Bronchial epithelial cell (primary cell): ENCODE measurements at regions not wholly inside any gene's neighbourhood (a gene's known extent, or its start where the extent isn't known, plus 50 kb on each side); places are given as distances from the start of the nearest gene placed in this dataset.
A peak's percentile ranks its signal among the peaks of the same experiment; 100 is the strongest.

Experiments used
- DNase-seq: peaks from one replicate; pipeline ENCODE4 v3.0.0-alpha.2; 2010; ENCODE audit warnings: low read depth
- FAIRE-seq: peaks from 2 replicates; lab custom pipeline; 2011; peaks lifted over from hg19 to GRCh38; lab: Jason Lieb, UNC
- H3K27me3 ChIP-seq: 2 replicates; pipeline ENCODE4 v1.5.1; 2011; ENCODE audit warnings: low read length; ENCODE audit not compliant: control insufficient read depth, insufficient read depth
- H3K36me3 ChIP-seq: 2 replicates; pipeline ENCODE4 v1.5.1; 2011; ENCODE audit warnings: low read length; ENCODE audit not compliant: control insufficient read depth, insufficient read depth
- H3K4me3 ChIP-seq: 2 replicates; pipeline ENCODE4 v1.5.1; 2011; ENCODE audit warnings: mild to moderate bottlenecking, low read depth, low read length, control low read depth
- CTCF ChIP-seq: IDR thresholded peaks from 2 replicates; pipeline ENCODE4 v1.5.1; 2011; ENCODE audit warnings: mild to moderate bottlenecking, moderate library complexity, low read length, control low read depth, inconsistent platforms; ENCODE audit not compliant: insufficient read depth, severe bottlenecking

DNA sequence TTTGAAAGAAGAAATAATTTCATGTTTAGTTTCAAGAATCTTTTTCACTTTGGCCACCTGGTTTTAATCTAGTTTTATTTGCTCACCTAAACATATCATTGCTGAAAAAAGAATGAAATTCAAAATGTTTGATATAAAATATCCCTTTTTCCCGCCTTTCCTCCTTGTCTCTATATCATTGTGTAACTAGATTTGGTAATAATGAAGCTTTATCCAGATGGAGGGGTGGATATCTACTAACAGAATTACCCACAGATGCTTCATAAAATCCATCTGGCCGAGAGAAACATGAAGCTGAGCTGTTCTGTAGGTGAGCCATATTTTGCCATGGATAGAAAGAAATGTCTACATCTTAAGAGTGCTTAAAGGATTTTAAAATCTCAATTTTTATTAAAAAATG is 214.7 kb downstream of the ICE1 start:
- TF ChIP-seq CTCF = no peak
- Histone ChIP-seq H3K36me3 (no peaks in the 10 kb centered on the region), H3K4me3 (no peak overlapping the region), H3K27me3 (no peaks in the 10 kb centered on the region)
- DNase-seq (no peak), FAIRE-seq (no peak)

GRCh38 chr5:5634817-5635216 is 212.3 kb downstream of the ICE1 start:
- no peak for DNase-seq
- no peak overlapping the region for H3K4me3 ChIP-seq
- no peak for FAIRE-seq
- no peaks in the 10 kb centered on the region for H3K36me3 ChIP-seq
- no peaks in the 10 kb centered on the region for H3K27me3 ChIP-seq
- no peak for TF ChIP-seq CTCF

- no peaks in the 10 kb centered on the region for H3K36me3 ChIP-seq
- TF ChIP-seq CTCF = no peak
- no peak overlapping the region for H3K4me3 ChIP-seq
- DNase-seq (no peak), FAIRE-seq (no peak)
- H3K27me3 ChIP-seq = no peaks in the 10 kb centered on the region
Observed at GRCh38 chr5:5633579-5633978, 211.1 kb downstream of the ICE1 start.

DNA sequence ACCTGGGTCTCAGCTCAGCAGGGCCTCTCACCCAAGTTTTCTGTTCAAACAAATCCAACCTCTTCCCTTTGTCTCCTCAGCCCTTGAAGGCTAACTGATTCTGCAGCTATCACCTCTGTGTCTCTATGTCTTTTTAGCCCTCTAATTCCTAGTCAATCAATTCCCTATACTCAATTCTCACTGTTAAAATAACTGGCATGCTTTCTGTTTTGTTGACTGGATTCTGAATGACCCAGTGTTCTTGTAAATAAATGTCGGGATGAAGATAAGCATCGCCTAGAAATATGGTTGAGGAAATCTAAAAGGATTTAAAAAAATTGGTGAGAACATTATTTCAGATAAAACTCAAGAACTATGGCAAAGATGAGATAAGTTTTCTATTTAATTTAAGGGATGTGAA is 210.2 kb downstream of the ICE1 start:
- Histone ChIP-seq H3K4me3 (no peak overlapping the region), H3K36me3 (no peaks in the 10 kb centered on the region), H3K27me3 (no peaks in the 10 kb centered on the region)
- no peak for DNase-seq
- FAIRE-seq = no peak
- no peak for TF ChIP-seq CTCF

DNA sequence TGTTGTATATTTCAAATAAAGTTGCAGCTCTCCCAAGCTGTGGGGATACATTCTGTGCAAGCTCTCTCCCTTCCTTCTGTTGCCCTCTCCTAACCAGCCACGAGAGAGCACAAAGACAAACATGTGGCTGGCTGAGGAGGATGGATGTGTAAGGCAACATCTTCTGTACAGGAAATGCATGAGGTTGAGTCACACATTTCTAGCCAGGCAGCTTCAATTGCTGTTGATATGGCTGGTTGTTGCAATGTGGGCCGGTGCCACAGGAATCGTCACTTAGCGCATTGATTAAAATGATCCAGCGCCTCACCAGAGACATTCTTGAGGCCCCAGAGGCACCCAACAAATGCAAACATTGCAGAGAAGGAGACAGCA is 207.1 kb downstream of the ICE1 start:
- H3K4me3 ChIP-seq = no peak overlapping the region
- peak; percentile 12 for DNase-seq
- no peak for TF ChIP-seq CTCF
- FAIRE-seq = no peak
- H3K36me3 ChIP-seq = no peaks in the 10 kb centered on the region
- H3K27me3 ChIP-seq = no peaks in the 10 kb centered on the region

- DNase-seq (no peak), FAIRE-seq (no peak)
- H3K4me3 ChIP-seq = no peak overlapping the region
- no peaks in the 10 kb centered on the region for H3K27me3 ChIP-seq
- H3K36me3 ChIP-seq = no peaks in the 10 kb centered on the region
- no peak for TF ChIP-seq CTCF
Observed at GRCh38 chr5:5628866-5629606, 206.6 kb downstream of the ICE1 start.
